GM12878 (cell line): ENCODE measurements at regions not wholly inside any gene's neighbourhood (a gene's known extent, or its start where the extent isn't known, plus 50 kb on each side); places are given as distances from the start of the nearest gene placed in this dataset.

Source experiments
- ATAC-seq: fragments of 200-7000 bp; cut with Tn5 transposase; 3 replicates; pipeline ENCODE4 v1.9.1; 2020; ENCODE audit warnings: mild to moderate bottlenecking, moderate library complexity
- BruUV-seq: library from RNA; stranded (reverse); fragments of 400-500 nt; replicated peaks from 2 replicates; lab custom pipeline; 2021; lab: Mats Ljungman, UMichigan
- CTCF ChIA-PET: fragments of 300-600 bp; sonication (Branson Sonifier 250); formaldehyde crosslinking; extraction: SDS; loops from one replicate; lab custom pipeline; 2021; ENCODE audit warnings: inconsistent platforms; lab: Yijun Ruan, JAX
- POLR2A ChIA-PET: fragments of 350-600 bp; formaldehyde crosslinking; extraction: SDS; loops from one replicate; lab custom pipeline; 2021; ENCODE audit warnings: inconsistent platforms; lab: Charles Lee
- RAD21 ChIA-PET: fragments of 300-600 bp; sonication (Branson Sonifier 250); formaldehyde crosslinking; loops from one replicate; lab custom pipeline; 2023; ENCODE audit warnings: antibody characterized with exemption; ENCODE audit not compliant: unreplicated experiment; lab: Charles Lee
- SMC1A ChIA-PET: fragments of 300-600 bp; sonication (Branson Sonifier 250); formaldehyde crosslinking; loops from one replicate; lab custom pipeline; 2023; ENCODE audit not compliant: unreplicated experiment, uncharacterized antibody; lab: Charles Lee
- DNase-seq: peaks from one replicate; pipeline ENCODE4 v3.0.0-alpha.2; 2011; ENCODE audit warnings: low read depth, low spot score
- FAIRE-seq: peaks from 3 replicates; lab custom pipeline; 2011; peaks lifted over from hg19 to GRCh38; lab: Jason Lieb, UNC
- H2AFZ ChIP-seq: 2 replicates; pipeline ENCODE4 v1.6.0; 2011; ENCODE audit warnings: low read depth, low read length, control low read depth; ENCODE audit not compliant: control insufficient read depth
- H3K27ac ChIP-seq: 2 replicates; pipeline ENCODE4 v1.5.1; 2011; ENCODE audit warnings: control low read depth; ENCODE audit not compliant: control insufficient read depth, insufficient read depth
- H3K27me3 ChIP-seq, 2 experiments: replicated peaks in 1 of 2; 2 replicates each; pipeline versions ENCODE4 v1.6.0 to v1.6.1; 2011; ENCODE audit warnings: low read length in 1 of 2; ENCODE audit not compliant: control insufficient read depth in 2 of 2, insufficient read depth in 2 of 2
- H3K36me3 ChIP-seq, 2 experiments: 2 replicates each; pipeline ENCODE4 v1.5.1; 2011; ENCODE audit warnings: low read length in 1 of 2; ENCODE audit not compliant: control insufficient read depth in 2 of 2, insufficient read depth in 2 of 2
- H3K4me1 ChIP-seq: 2 replicates; pipeline ENCODE4 v1.6.1; 2011; ENCODE audit warnings: mild to moderate bottlenecking, low read length, moderate library complexity, mixed read lengths; ENCODE audit not compliant: control insufficient read depth, insufficient read depth
- H3K4me2 ChIP-seq: 2 replicates; pipeline ENCODE4 v1.6.0; 2011; ENCODE audit warnings: control low read depth; ENCODE audit not compliant: control insufficient read depth, insufficient read depth
- H3K4me3 ChIP-seq: fragments of 200-600 bp; sonication (generic); 2 replicates; pipeline ENCODE4 v1.5.1; 2016
- H3K79me2 ChIP-seq: 2 replicates; pipeline ENCODE4 v1.6.0; 2011; ENCODE audit warnings: low read length; ENCODE audit not compliant: control insufficient read depth, insufficient read depth
- H3K9ac ChIP-seq: 2 replicates; pipeline ENCODE4 v1.8.0; 2011; ENCODE audit warnings: low read length, control low read depth, mixed read lengths; ENCODE audit not compliant: control insufficient read depth, insufficient read depth
- H3K9me3 ChIP-seq: replicated peaks from 3 replicates; pipeline ENCODE4 v1.5.1; 2011; ENCODE audit warnings: mild to moderate bottlenecking, low read length; ENCODE audit not compliant: control insufficient read depth, insufficient read depth
- H4K20me1 ChIP-seq: 2 replicates; pipeline ENCODE4 v1.6.0; 2011; ENCODE audit not compliant: control insufficient read depth, insufficient read depth
- PAX8 ChIP-seq: fragments of 450-650 bp; IDR thresholded peaks from 2 replicates; pipeline ENCODE4 v1.6.1; 2017; ENCODE audit warnings: mild to moderate bottlenecking, moderate library complexity
- RFX5 ChIP-seq: IDR thresholded peaks from 2 replicates; pipeline ENCODE4 v1.6.1; 2011; ENCODE audit warnings: low read depth, low read length, improper control_type of control experiment
- SMARCA5 ChIP-seq: fragments of 450-650 bp; IDR thresholded peaks from 2 replicates; pipeline ENCODE4 v1.6.1; 2017; ENCODE audit warnings: mild to moderate bottlenecking
- SRF ChIP-seq, 2 experiments: IDR thresholded peaks; 2 replicates each; pipeline ENCODE4 v1.6.1; 2011; ENCODE audit warnings: low read depth in 2 of 2, low read length in 2 of 2, mild to moderate bottlenecking in 1 of 2, moderate library complexity in 1 of 2
- TCF12 ChIP-seq: IDR thresholded peaks from 2 replicates; pipeline ENCODE4 v1.6.1; 2011; ENCODE audit warnings: low read depth, mild to moderate bottlenecking, low read length
- ZBED1 ChIP-seq: IDR thresholded peaks from 2 replicates; pipeline ENCODE4 v1.6.1; 2016; ENCODE audit warnings: borderline replicate concordance
- WGBS: methylation state at CpG from one replicate; pipeline ENCODE4 v1.1.6; 2016; ENCODE audit warnings: low lambda C conversion rate; ENCODE audit not compliant: insufficient replicate concordance, insufficient coverage; ENCODE audit errors: missing lambda C conversion rate; 5-methylcytosine and 5-hydroxymethylcytosine counted together
- in situ Hi-C: fragments of 300-500 bp; cut with MboI; formaldehyde crosslinking; loops from 9 replicates; pipeline ENCODE4 v1.14.3; 2018; ENCODE audit warnings: mixed read lengths
- intact Hi-C: fragments of 100-400 bp; cut with micrococcal nuclease; formaldehyde crosslinking; loops from one replicate; pipeline ENCODE4 v1.14.2; 2022; ENCODE audit not compliant: unreplicated experiment
- TF ChIP-seq, protein P1 (sequence below): fragments of 450-650 bp; IDR thresholded peaks from 2 replicates; pipeline ENCODE4 v1.6.1; 2017; ENCODE audit warnings: borderline replicate concordance
- TF ChIP-seq, protein P2 (sequence below): fragments of 450-650 bp; IDR thresholded peaks from 2 replicates; pipeline ENCODE4 v1.6.1; 2016; ENCODE audit warnings: mild to moderate bottlenecking, moderate library complexity, borderline replicate concordance

DNA sequence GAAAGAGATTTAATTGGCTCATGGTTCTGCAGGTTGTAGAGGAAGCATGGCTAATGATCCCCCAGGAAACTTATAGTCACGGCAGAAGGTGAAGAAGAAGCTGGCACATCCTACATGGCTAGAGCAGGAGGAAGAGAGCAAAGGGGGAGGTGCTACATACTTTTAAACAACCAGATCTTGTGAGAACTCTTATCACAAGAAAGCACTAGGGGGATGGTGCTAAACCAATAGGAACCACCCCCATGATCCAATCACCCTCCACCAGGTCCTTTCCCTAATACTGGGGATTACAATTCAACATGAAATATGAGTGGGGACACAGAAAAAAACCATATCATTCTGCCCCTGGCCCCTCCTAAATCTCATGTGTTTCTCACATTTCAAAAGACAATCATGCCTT lies 147.2 kb upstream of the EPB41L4A start:
- Histone ChIP-seq H3K27me3 (no peaks in the 10 kb centered on the region), H2AFZ (no peak overlapping the region), H3K4me1 (no peaks in the 10 kb centered on the region), H3K79me2 (no peaks in the 10 kb centered on the region), H4K20me1 (no peaks in the 10 kb centered on the region), H3K9ac (no peak overlapping the region), H3K4me3 (no peak overlapping the region), H3K27ac (no peak overlapping the region), H3K36me3 (no peaks in the 10 kb centered on the region), H3K4me2 (no peak overlapping the region), H3K9me3 (peaks cover 9% of the 10 kb centered on the region; the same call in 1 of the 3 replicates)
- CTCF ChIA-PET: interaction anchor here (0.8 kb wide), 1 partner anchor 15 kb away, joined by 3 read pairs; no protein-coding TSS in a partner anchor
- POLR2A ChIA-PET: no interaction called here
- TF ChIP-seq TCF12: no peak
- TF ChIP-seq, protein P1, sequence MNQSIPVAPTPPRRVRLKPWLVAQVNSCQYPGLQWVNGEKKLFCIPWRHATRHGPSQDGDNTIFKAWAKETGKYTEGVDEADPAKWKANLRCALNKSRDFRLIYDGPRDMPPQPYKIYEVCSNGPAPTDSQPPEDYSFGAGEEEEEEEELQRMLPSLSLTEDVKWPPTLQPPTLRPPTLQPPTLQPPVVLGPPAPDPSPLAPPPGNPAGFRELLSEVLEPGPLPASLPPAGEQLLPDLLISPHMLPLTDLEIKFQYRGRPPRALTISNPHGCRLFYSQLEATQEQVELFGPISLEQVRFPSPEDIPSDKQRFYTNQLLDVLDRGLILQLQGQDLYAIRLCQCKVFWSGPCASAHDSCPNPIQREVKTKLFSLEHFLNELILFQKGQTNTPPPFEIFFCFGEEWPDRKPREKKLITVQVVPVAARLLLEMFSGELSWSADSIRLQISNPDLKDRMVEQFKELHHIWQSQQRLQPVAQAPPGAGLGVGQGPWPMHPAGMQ: no peak
- TF ChIP-seq SRF (IDR thresholded peaks at IDR 0.05; ENCODE audit: low read depth in 2 of 2, low read length in 2 of 2): no peak
- no peak for TF ChIP-seq RFX5
- TF ChIP-seq SMARCA5: no peak
- no peak for TF ChIP-seq ZBED1
- intact Hi-C loops: no loop called here
- no TSS peak for BruUV-seq
- RAD21 ChIA-PET: no interaction called here
- no peak for DNase-seq
- in situ Hi-C loops: no loop called here
- no peak for FAIRE-seq
- WGBS: 89% methylated on average over 1 of the region's 1 CpG
- ATAC-seq: no peak
- SMC1A ChIA-PET: no interaction called here

DNA sequence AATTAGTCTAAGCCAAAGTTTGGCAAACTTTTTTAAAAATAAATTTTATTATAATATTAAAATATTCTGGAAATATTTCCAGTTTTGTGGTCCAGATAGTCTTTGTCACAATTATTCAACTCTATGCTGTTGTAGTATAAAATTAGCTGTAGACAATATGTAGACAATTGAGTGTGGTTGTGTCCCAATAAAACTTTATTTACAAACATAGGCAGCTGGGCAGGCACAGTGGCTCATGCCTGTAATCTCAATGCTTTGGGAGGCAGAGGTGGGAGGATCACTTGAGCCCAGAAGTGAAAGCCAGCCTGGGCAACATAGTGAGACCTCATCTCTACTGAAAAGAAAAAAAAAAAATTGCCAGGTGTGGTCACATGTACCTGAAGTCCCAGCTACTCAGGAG lies 150.5 kb upstream of the EPB41L4A start:
- no TSS peak for BruUV-seq

More for the DNA sequence above, 150.5 kb upstream of the EPB41L4A start:
- H3K4me1 ChIP-seq: no peaks in the 10 kb centered on the region
- no peak overlapping the region for H2AFZ ChIP-seq
- CTCF ChIA-PET: no interaction called here
- no peak for ATAC-seq
- in situ Hi-C loops: no loop called here
- no peak for DNase-seq
- H3K9me3 ChIP-seq: 0 out of 3 replicates have a peak, but pooled peaks cover 2% of the 10 kb centered on the region
- no peaks in the 10 kb centered on the region for H3K27me3 ChIP-seq
- no peak for FAIRE-seq
- no peak for TF ChIP-seq PAX8
- TF ChIP-seq, protein P2, sequence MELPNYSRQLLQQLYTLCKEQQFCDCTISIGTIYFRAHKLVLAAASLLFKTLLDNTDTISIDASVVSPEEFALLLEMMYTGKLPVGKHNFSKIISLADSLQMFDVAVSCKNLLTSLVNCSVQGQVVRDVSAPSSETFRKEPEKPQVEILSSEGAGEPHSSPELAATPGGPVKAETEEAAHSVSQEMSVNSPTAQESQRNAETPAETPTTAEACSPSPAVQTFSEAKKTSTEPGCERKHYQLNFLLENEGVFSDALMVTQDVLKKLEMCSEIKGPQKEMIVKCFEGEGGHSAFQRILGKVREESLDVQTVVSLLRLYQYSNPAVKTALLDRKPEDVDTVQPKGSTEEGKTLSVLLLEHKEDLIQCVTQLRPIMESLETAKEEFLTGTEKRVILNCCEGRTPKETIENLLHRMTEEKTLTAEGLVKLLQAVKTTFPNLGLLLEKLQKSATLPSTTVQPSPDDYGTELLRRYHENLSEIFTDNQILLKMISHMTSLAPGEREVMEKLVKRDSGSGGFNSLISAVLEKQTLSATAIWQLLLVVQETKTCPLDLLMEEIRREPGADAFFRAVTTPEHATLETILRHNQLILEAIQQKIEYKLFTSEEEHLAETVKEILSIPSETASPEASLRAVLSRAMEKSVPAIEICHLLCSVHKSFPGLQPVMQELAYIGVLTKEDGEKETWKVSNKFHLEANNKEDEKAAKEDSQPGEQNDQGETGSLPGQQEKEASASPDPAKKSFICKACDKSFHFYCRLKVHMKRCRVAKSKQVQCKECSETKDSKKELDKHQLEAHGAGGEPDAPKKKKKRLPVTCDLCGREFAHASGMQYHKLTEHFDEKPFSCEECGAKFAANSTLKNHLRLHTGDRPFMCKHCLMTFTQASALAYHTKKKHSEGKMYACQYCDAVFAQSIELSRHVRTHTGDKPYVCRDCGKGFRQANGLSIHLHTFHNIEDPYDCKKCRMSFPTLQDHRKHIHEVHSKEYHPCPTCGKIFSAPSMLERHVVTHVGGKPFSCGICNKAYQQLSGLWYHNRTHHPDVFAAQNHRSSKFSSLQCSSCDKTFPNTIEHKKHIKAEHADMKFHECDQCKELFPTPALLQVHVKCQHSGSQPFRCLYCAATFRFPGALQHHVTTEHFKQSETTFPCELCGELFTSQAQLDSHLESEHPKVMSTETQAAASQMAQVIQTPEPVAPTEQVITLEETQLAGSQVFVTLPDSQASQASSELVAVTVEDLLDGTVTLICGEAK: peak; percentile 62
- H3K9ac ChIP-seq: no peak overlapping the region
- intact Hi-C loops: no loop called here
- no peak overlapping the region for H3K27ac ChIP-seq
- H3K4me3 ChIP-seq: no peak overlapping the region
- H3K4me2 ChIP-seq: no peak overlapping the region
- H4K20me1 ChIP-seq: no peaks in the 10 kb centered on the region
- POLR2A ChIA-PET: no interaction called here
- no peaks in the 10 kb centered on the region for H3K79me2 ChIP-seq
- RAD21 ChIA-PET: no interaction called here
- H3K36me3 ChIP-seq: no peaks in the 10 kb centered on the region
- SMC1A ChIA-PET: no interaction called here
